ENCODE measurements at regions not wholly inside any gene's neighbourhood (a gene's known extent, or its start where the extent isn't known, plus 50 kb on each side); places are given as distances from the start of the nearest gene placed in this dataset.

- TF ChIP-seq, protein P1, sequence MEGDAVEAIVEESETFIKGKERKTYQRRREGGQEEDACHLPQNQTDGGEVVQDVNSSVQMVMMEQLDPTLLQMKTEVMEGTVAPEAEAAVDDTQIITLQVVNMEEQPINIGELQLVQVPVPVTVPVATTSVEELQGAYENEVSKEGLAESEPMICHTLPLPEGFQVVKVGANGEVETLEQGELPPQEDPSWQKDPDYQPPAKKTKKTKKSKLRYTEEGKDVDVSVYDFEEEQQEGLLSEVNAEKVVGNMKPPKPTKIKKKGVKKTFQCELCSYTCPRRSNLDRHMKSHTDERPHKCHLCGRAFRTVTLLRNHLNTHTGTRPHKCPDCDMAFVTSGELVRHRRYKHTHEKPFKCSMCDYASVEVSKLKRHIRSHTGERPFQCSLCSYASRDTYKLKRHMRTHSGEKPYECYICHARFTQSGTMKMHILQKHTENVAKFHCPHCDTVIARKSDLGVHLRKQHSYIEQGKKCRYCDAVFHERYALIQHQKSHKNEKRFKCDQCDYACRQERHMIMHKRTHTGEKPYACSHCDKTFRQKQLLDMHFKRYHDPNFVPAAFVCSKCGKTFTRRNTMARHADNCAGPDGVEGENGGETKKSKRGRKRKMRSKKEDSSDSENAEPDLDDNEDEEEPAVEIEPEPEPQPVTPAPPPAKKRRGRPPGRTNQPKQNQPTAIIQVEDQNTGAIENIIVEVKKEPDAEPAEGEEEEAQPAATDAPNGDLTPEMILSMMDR (IDR thresholded peaks at IDR 0.05) = no peak
- no peak for TF ChIP-seq POLR2AphosphoS5 (IDR thresholded peaks at IDR 0.05)
- no peak for TF ChIP-seq EP300 (IDR thresholded peaks at IDR 0.05)
Observed at GRCh38 chr12:91397866-91398532, 215.4 kb upstream of the DCN start.
